HUDEP-2 (cell line): ENCODE measurements at regions not wholly inside any gene's neighbourhood (a gene's known extent, or its start where the extent isn't known, plus 50 kb on each side); places are given as distances from the start of the nearest gene placed in this dataset.
A peak's percentile ranks its signal among the peaks of the same experiment; 100 is the strongest.

ENCODE experiments used
- DNase-seq, 76 experiments: peaks; one replicate each; lab custom pipeline; 2025; ENCODE audit not compliant: unreplicated experiment in 76 of 76; lab: John Stamatoyannopoulos, UW

- DNase-seq = no peak
Measured at GRCh38 chr12:97267594-97268202, 194.9 kb upstream of the RMST start.

DNA sequence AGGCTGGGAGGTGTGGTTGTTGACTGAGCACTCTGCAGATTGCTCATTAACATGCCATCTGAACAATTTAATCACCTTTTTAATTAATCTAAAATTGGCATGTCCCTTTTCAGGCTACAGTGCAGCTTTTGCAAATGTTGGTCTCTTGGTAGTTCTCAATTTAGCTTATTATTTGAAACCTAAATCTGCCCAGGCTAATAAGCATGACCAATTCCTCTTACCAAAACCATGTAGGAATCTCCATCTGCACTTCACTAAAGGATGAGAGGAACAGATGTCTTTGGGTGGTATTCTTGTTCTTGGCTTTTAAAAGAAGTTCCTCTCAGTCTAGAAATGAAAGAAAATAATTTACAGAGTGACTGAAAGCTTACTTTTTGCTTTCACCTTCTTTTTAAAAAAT, 190.1 kb upstream of the RMST start:
- no peak for DNase-seq

- no peak for DNase-seq
Measured at GRCh38 chr12:97274386-97274785, 188.2 kb upstream of the RMST start.

- DNase-seq = no peak
Measured at GRCh38 chr12:97275256-97275655, 187.3 kb upstream of the RMST start.

GRCh38 chr12:97275728-97276590, 186.6 kb upstream of the RMST start:
- no peak for DNase-seq

DNA sequence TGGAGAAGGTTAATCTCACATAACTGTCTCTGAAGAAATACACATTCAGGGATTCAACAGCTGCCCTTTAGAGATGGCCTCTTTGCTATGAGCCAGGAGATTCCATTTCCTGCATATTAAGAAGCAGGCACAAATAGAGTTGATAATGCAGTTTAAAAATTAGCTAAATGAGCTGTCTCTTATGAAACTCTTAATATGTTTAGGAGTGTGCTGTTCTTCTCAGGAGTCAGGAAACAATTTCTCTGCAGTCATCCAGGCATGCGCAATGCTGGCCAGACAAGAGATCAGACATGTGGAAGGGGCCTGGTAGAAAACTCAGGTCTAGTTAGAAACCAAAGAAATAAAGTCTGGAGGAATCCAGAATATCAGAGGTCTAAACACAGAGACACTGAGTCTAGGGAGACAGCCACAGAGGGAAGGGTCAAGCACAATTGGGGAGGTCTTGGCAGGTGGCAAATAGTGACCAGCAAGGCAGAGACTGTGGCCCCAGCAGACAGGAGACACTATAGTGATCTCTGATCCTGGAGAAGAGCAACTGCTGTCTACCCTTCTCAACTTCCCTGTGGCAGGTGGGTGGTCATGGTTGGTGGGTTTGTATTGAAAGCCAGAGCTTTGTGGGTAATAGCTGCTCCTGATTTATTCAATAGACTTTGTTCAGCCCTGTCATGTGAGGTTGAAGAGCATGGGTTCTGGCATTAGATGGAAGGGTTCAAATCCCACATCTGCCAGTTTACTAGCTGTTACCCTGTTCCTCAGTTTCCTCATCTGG, 185.8 kb upstream of the RMST start:
- no peak for DNase-seq

DNA sequence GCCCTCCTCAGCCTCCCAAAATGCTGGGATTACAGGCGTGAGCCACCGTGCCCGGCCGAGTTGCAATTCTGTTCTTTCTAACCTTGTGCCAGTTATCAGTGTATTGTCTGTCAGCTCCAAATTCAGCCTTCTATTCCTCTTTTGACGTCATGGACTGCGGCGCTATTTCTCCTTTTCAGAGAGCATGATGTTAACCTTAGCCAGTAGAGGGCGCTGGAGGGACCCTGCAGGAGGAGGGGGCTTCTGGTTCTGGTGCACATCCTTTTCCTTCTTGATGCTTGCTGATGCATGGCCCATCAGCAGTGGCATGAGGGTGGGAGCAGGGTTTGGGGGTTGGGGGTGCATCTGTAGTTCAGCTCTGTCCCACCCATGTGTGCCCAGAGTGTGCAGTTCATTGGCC, 179.3 kb upstream of the RMST start:
- DNase-seq = no peak

GRCh38 chr12:97288531-97288930, 174.1 kb upstream of the RMST start:
- no peak for DNase-seq

GRCh38 chr12:97292588-97292987, 170.0 kb upstream of the RMST start:
- no peak for DNase-seq

DNA sequence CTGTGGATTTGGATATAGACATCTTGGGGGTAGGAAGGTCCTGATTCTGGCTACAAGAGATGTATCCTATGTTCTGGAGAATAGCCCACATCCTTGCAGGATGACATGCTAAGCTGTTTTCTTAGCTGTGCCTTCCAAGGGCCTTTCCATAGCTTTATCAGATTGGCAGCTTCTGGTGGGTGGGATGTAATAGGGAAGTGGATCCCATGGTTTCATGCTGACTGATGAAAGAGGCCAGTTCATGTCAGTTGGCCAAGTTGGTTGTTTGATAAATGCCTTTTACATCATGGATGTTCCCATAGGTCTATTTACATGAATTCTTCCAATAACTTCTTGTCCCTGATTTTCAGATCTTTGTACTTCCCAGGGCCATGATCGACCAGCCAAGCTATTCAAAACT, 169.1 kb upstream of the RMST start:
- DNase-seq = no peak

DNA sequence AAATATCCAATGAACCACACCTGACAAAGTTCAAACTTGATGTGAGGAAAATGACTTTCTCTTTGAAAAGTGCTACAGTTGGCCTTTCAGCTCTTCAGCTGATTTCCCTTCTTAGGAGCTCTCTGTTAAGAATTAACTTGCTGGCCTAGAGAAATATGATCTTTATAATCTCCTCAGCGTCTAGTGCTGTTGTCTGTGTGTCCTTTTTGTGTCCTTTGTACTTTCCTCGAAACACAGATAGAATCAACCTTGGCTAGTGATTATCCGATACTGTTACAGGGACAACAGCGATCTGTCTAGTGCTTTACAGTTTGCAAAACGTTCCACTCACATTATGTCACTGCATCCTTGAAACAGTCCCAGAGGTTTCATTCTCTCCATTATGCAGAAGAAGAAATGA, 162.8 kb upstream of the RMST start:
- DNase-seq = no peak

- no peak for DNase-seq
Measured at GRCh38 chr12:97300431-97300830, 162.2 kb upstream of the RMST start.

DNA sequence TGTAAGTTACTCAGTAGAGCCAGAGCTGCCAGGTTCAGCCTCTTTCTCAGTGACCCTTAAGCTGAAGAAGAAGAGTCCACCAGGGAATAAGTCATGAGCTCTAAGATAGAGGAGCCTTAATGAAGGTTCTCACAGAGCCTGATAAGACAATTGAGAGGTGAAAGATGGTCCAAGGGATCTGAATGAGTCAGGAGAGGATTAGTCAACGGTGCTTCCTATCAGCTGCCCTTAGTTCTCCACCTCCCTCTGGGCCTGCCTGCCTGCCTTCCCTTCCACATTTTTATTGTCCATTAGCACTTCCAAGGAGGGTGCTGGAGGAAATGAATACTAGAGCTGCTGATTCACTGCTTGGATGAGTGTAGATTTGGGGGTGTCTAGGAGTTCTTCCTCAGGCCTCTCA, 161.7 kb upstream of the RMST start:
- DNase-seq = no peak

GRCh38 chr12:97301576-97301975, 161.0 kb upstream of the RMST start:
- DNase-seq = no peak

- no peak for DNase-seq
Measured at GRCh38 chr12:97305651-97306050, 157.0 kb upstream of the RMST start.

DNA sequence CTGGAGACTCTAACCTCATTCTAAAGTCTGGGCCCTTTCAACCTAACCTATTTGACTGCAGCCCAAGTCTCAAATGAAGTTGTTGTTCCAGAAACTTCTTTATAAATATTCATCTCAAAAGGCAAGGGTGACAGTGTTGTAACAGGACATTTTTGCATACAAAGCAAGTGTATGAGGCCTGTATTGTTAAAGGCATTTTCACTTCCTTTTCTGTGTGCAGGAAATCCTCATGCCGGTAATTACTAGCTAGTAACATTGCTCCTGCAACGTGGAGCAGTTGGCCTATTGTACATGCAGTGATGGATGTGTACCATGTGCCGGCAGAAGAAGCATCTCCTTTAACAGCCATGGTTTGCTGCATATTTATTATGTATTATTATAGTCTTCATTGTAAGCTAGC, 156.5 kb upstream of the RMST start:
- DNase-seq = no peak

DNA sequence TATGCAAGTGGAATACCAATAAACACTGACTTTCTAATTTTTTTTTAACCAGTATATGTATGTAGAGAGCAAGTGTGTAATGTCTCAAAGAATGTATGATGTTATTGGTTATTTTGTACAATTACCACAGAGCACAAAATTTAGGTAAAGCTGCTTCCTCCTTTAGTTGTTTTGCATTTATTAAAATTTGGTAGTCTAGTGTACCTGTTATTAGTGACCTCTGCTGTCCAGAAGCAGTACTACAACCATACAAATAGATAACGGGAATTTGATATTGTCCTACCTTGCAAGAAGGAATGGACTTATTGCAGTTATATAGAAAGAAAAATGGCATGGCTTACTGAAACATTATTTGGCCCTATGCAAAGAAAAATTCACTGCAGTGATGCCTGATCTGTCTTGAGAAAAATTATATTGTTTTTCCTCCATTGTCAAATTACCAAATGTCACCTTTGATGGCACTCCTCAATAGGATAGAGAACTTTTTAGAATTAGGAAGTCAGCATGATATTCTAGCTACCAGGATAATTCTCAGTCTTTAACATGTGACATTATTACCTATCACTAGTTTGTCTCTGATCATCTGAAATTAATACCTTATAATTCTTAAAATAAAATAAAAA, 153.9 kb upstream of the RMST start:
- DNase-seq = peak in 23 of 76 experiments; percentile 1 to 47 (median 20)

- no peak for DNase-seq
Measured at GRCh38 chr12:97309921-97310320, 152.7 kb upstream of the RMST start.

DNA sequence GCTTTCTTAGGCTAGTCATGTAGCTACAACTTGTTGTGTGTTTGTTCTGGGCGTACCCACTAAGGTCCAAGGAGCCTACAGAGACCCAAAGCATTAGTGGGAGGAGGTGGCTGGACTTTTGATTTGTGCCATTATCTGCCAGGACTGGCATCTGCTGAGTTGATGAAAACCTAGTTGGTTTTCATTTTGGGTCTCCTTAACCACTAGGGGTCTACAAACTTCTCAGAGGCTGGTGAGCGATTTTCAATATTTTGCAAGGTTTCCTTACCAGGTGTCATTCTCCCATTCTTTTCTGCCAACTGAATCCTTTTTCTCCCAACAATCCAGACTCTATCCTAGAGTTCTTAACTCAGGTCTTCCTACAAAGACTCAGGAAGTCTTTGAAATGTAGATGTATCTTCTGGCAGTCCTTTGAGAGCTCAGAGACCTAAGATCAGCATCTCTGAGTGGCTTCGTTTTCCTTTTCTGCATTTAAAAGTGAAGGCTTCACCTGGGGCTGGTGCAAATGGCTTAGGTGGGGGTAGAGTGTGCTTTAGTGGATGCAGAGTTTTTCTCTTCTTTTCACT, 150.0 kb upstream of the RMST start:
- DNase-seq = peak in 1 of 76 experiments; percentile 0

DNA sequence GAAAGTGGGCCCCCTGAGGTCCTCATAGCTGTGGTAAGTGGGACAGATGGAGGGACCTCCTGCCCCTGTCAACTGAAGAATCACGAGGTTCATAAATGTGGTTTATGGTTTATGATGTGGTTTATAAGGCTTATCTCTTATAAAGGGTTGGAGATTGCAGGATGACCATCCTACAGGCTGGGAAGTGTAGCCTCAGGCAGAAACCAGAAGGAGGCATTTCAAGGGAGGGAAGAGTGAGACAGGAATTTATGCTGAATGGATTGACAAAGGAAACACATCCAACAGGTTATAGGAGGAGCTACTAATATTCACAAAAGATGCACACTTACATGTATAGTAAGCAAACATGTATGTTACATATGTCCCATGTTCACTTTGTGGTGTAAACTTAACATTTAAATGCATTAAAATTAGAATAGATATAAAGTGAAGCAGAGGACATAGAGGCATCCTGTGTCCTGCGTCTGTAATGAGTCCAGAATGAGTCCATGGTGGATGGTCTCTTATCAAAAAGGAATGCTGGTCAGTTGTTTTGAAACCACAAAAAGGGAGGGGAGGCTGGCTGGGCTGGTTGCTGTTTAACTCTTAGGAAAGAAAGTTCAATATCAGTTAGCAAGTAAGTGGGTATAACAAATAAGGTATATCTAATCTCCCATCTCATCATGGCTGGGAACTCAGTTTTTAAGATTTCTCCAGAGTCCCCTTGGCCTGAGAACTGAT, 149.0 kb upstream of the RMST start:
- DNase-seq = no peak
